ENCODE measurements at regions not wholly inside any gene's neighbourhood (a gene's known extent, or its start where the extent isn't known, plus 50 kb on each side); places are given as distances from the start of the nearest gene placed in this dataset.
"Not testable (repeated sequence)": the region's sequence is repeated elsewhere in the genome, so short reads cannot be mapped to it uniquely, and the experiment has no call there.

DNA sequence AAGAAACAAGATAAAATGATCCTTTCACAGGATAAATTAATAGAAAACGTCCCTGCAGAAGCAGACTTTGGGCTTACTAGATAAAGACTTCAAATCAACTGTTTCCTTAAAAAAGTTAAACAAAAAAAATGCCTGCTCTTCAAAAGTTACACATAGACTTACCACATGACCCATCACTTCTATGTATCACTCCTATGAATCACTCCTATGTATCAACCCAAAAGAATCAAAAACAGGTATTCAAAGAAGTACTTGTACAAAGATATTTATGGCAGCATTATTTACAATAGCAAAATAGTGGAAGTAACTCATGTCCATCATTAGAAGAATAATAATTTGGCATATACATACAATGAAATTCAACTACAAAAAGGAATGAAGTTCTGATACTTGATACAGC lies 56.3 kb upstream of the PRDM9 start:
- Histone ChIP-seq H3K4me3 (ENCODE audit: low read depth, low read length) (no peak overlapping the region), H3K27me3 (ENCODE audit: control insufficient read depth, insufficient read depth, low read length) (no peaks in the 10 kb centered on the region), H3K9me3 (ENCODE audit: control insufficient read depth, insufficient read depth, low read length) (peaks cover 5% of the 10 kb centered on the region; the same call in 1 of the 2 replicates)

DNA sequence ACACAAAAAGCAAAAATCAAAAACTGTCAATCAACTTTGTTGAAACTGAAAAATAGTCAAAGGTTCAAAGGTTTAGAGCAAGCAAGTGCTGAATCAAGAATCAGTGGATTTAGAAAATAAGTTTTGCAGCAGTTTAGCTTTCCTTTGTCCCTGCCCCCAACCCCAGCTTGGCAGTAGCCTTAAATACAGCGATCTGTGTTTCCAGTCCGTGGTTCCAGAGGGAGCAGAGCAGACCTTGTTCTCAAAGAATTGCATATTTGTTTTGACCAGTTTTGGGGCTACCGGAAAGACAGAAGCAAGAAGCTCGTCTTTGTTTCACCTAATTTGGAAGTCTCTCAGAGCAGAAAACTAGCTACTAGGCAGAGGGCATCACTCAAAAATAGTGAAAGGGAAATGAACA lies 57.2 kb upstream of the PRDM9 start:
- no peak overlapping the region for H3K27ac ChIP-seq (ENCODE audit: low read depth, low read length)

More for the DNA sequence above, 56.3 kb upstream of the PRDM9 start:
- no peak overlapping the region for H3K27ac ChIP-seq (ENCODE audit: low read depth, low read length)
- no peak overlapping the region for H3K9ac ChIP-seq (ENCODE audit: low read depth, low read length)
- H3K36me3 ChIP-seq (ENCODE audit: control insufficient read depth, insufficient read depth, low read length), result no peaks in the 10 kb centered on the region
- no peaks in the 10 kb centered on the region for H3K4me1 ChIP-seq (ENCODE audit: control insufficient read depth, insufficient read depth, low read length)

DNA sequence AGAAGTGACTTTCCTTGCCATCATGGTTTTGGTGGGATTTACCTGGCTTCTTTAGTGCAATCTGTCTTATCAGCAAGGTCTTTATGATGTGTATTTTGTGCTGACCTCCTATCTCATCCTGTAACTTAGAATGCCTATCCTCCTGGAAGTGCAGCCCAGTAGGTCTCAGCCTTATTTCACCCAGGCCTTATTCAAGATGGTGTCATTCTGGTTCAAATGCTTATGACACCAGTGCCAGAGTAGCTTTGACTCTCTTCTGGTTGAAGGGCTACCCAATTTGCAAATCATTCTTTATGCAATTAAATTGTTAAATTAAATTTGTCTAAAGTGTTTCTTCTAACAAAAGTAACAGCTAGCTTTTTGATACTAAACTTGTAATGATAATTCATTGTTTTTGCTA lies 58.8 kb upstream of the PRDM9 start:
- Histone ChIP-seq H3K9ac (ENCODE audit: low read depth, low read length) (no peak overlapping the region), H3K9me3 (ENCODE audit: control insufficient read depth, insufficient read depth, low read length) (no peaks in the 10 kb centered on the region), H3K4me1 (ENCODE audit: control insufficient read depth, insufficient read depth, low read length) (no peaks in the 10 kb centered on the region), H3K4me3 (ENCODE audit: low read depth, low read length) (no peak overlapping the region), H3K27me3 (ENCODE audit: control insufficient read depth, insufficient read depth, low read length) (no peaks in the 10 kb centered on the region), H3K36me3 (ENCODE audit: control insufficient read depth, insufficient read depth, low read length) (no peaks in the 10 kb centered on the region), H3K27ac (ENCODE audit: low read depth, low read length) (no peak overlapping the region)

More for the DNA sequence above, 57.2 kb upstream of the PRDM9 start:
- Histone ChIP-seq H3K9me3 (ENCODE audit: control insufficient read depth, insufficient read depth, low read length) (no peaks in the 10 kb centered on the region), H3K4me1 (ENCODE audit: control insufficient read depth, insufficient read depth, low read length) (no peaks in the 10 kb centered on the region), H3K4me3 (ENCODE audit: low read depth, low read length) (no peak overlapping the region), H3K36me3 (ENCODE audit: control insufficient read depth, insufficient read depth, low read length) (no peaks in the 10 kb centered on the region), H3K27me3 (ENCODE audit: control insufficient read depth, insufficient read depth, low read length) (no peaks in the 10 kb centered on the region), H3K9ac (ENCODE audit: low read depth, low read length) (no peak overlapping the region)

DNA sequence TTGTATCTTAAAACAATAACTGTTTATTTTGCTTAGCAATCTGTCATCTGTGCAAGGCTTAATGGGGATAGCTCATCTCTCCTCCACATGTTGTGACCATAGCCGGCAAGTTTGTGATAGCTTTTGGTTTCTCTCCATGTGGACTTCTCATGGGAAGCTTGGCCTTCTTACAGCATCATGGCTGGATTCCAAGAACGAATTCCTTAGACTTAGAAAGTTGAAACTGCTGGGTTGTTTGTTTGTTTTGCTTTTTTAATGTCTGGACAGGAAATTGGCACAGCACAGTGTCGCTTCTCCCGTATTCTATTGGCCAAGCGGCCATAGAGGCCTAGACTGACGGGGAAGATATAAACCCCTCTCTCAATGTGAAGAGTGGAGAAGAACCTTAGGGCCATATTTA lies 61.0 kb upstream of the PRDM9 start:
- Histone ChIP-seq H3K4me3 (ENCODE audit: low read depth, low read length) (no peak overlapping the region), H3K27me3 (ENCODE audit: control insufficient read depth, insufficient read depth, low read length) (no peaks in the 10 kb centered on the region), H3K9me3 (ENCODE audit: control insufficient read depth, insufficient read depth, low read length) (no peaks in the 10 kb centered on the region), H3K27ac (ENCODE audit: low read depth, low read length) (no peak overlapping the region), H3K4me1 (ENCODE audit: control insufficient read depth, insufficient read depth, low read length) (no peaks in the 10 kb centered on the region), H3K9ac (ENCODE audit: low read depth, low read length) (no peak overlapping the region), H3K36me3 (ENCODE audit: control insufficient read depth, insufficient read depth, low read length) (no peaks in the 10 kb centered on the region)

DNA sequence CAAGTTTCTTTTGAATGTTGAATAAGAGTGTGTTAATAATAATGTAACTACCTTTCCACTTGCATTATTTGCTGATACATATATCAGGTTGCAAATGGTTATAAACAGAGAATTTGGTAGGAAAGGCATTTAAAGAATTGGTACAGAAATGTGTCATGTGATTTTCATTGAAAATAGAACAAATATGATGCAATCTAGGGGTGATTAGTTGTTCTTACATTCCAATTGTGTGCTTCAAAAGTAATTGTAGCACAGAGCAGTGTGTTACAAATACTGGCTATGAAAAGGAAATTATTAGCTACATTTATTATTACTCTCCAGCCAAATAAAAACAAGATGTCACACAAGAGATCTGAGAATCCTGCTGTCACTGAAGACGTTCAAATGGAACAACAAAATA lies 61.8 kb upstream of the PRDM9 start:
- no peaks in the 10 kb centered on the region for H3K9me3 ChIP-seq (ENCODE audit: control insufficient read depth, insufficient read depth, low read length)
- H3K9ac ChIP-seq (ENCODE audit: low read depth, low read length), result no peak overlapping the region
- H3K4me3 ChIP-seq (ENCODE audit: low read depth, low read length), result no peak overlapping the region
- H3K36me3 ChIP-seq (ENCODE audit: control insufficient read depth, insufficient read depth, low read length), result no peaks in the 10 kb centered on the region
- H3K27me3 ChIP-seq (ENCODE audit: control insufficient read depth, insufficient read depth, low read length), result no peaks in the 10 kb centered on the region
- H3K4me1 ChIP-seq (ENCODE audit: control insufficient read depth, insufficient read depth, low read length), result no peaks in the 10 kb centered on the region
- H3K27ac ChIP-seq (ENCODE audit: low read depth, low read length), result no peak overlapping the region

DNA sequence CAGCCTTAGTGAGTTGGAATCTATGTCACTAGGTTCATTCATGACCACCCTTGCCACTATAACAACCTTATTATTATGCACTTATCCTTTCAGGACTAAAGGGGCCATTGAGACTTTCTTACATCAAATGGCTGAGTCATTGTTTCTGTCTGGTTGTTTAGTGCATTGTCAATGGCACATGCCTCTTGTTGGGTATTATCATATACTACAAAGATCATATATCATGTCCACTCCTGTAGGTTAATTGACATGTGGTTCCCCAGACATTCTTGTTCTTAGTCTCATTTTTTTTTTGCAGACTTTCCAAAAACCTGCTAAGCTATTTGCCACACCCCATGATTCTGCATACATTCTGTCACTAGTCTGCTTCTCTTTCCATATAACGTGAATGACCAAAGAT lies 66.7 kb upstream of the PRDM9 start:
- H3K9ac ChIP-seq (ENCODE audit: low read depth, low read length), result no peak overlapping the region
- no peak overlapping the region for H3K27ac ChIP-seq (ENCODE audit: low read depth, low read length)
- H3K4me3 ChIP-seq (ENCODE audit: low read depth, low read length), result no peak overlapping the region
- H3K36me3 ChIP-seq (ENCODE audit: control insufficient read depth, insufficient read depth, low read length), result no peaks in the 10 kb centered on the region
- no peaks in the 10 kb centered on the region for H3K27me3 ChIP-seq (ENCODE audit: control insufficient read depth, insufficient read depth, low read length)
- H3K9me3 ChIP-seq (ENCODE audit: control insufficient read depth, insufficient read depth, low read length), result no peaks in the 10 kb centered on the region
- H3K4me1 ChIP-seq (ENCODE audit: control insufficient read depth, insufficient read depth, low read length), result no peaks in the 10 kb centered on the region

DNA sequence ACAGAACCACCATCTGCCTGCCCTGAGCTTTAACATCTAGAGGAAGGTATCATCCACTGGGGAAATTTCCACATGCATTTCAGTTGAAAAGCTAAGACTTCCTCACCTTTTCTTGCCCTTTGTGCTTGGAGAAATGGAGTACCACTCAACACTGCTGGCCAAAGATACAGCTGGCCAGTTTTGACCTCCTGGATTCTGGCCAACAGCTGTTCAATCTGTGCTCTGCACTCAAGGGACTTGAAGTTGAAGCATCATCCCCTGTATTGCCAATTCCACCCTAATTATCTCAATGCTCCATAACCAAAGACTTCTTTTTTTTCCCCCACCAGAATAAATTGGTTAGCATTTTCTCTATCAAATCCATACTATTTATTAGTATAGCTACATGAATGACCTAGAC lies 70.4 kb upstream of the PRDM9 start:
- H3K27ac ChIP-seq (ENCODE audit: low read depth, low read length), result no peak overlapping the region
- no peak overlapping the region for H3K9ac ChIP-seq (ENCODE audit: low read depth, low read length)
- no peaks in the 10 kb centered on the region for H3K9me3 ChIP-seq (ENCODE audit: control insufficient read depth, insufficient read depth, low read length)
- H3K27me3 ChIP-seq (ENCODE audit: control insufficient read depth, insufficient read depth, low read length), result no peaks in the 10 kb centered on the region
- H3K36me3 ChIP-seq (ENCODE audit: control insufficient read depth, insufficient read depth, low read length), result no peaks in the 10 kb centered on the region
- H3K4me1 ChIP-seq (ENCODE audit: control insufficient read depth, insufficient read depth, low read length), result no peaks in the 10 kb centered on the region
- H3K4me3 ChIP-seq (ENCODE audit: low read depth, low read length), result no peak overlapping the region

DNA sequence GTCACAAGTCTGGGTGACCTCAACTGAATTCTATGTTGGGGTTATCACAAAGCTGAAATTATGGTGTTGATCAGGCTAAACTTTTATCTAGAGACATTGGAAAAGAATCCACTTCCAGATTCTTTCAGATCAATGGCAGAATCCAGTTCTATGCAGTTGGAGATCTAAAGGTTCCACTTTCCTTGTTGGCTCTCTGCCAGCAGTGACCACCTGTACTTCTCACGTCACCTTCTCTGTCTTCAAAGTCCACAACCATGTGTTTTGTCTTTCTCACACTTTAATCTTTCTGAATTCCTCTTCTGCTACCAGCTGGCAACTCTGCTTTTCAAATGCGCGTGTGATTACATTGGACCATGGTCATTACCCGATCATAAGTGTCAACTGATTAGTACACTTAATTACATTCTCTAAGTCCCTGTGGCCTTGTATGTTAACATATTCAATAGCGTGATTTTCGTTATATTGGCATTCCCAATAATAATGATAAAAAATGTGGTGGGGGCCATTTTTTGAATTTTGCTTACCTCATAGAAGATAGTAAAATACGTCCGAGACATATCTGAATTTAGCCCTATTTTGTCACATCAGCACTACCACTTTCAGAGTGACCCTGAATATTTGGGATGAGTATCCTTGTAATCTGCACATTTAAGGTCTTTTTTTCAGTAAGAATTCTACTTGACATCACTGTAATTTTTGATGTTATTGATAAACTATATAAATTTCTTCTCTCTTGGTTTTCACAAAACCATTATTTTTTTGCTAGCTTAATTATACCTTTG lies 73.7 kb upstream of the PRDM9 start:
- no peaks in the 10 kb centered on the region for H3K4me1 ChIP-seq (ENCODE audit: control insufficient read depth, insufficient read depth, low read length)
- H3K27me3 ChIP-seq (ENCODE audit: control insufficient read depth, insufficient read depth, low read length), result no peaks in the 10 kb centered on the region
- no peaks in the 10 kb centered on the region for H3K9me3 ChIP-seq (ENCODE audit: control insufficient read depth, insufficient read depth, low read length)
- H3K36me3 ChIP-seq (ENCODE audit: control insufficient read depth, insufficient read depth, low read length), result no peaks in the 10 kb centered on the region
- no peak overlapping the region for H3K4me3 ChIP-seq (ENCODE audit: low read depth, low read length)
- no peak overlapping the region for H3K9ac ChIP-seq (ENCODE audit: low read depth, low read length)
- no peak overlapping the region for H3K27ac ChIP-seq (ENCODE audit: low read depth, low read length)

DNA sequence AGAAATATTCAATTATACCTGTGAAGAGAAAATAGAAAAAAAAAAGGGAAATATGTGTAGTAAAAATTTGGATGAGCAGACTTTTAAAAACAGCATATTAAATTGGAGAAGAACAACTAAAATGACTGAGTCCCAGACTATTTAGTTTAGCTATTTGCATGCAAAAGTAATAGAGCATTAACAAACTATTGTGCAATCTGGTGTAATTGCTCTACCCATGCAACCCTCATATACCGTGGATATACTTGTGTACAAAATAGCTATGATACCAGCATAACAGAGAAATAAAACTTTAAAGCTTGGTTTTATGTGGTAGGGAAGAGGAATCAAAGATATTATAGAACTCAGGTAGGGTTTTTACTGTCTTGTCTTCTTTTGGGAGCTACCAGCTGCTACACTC lies 78.7 kb upstream of the PRDM9 start:
- H3K27ac ChIP-seq (ENCODE audit: low read depth, low read length), result no peak overlapping the region
- H3K4me3 ChIP-seq (ENCODE audit: low read depth, low read length), result no peak overlapping the region
- H3K9ac ChIP-seq (ENCODE audit: low read depth, low read length), result no peak overlapping the region
- H3K9me3 ChIP-seq (ENCODE audit: control insufficient read depth, insufficient read depth, low read length), result no peaks in the 10 kb centered on the region
- no peaks in the 10 kb centered on the region for H3K27me3 ChIP-seq (ENCODE audit: control insufficient read depth, insufficient read depth, low read length)
- H3K36me3 ChIP-seq (ENCODE audit: control insufficient read depth, insufficient read depth, low read length), result no peaks in the 10 kb centered on the region
- H3K4me1 ChIP-seq (ENCODE audit: control insufficient read depth, insufficient read depth, low read length), result peaks cover 11% of the 10 kb centered on the region; the same call in 1 of the 2 replicates

DNA sequence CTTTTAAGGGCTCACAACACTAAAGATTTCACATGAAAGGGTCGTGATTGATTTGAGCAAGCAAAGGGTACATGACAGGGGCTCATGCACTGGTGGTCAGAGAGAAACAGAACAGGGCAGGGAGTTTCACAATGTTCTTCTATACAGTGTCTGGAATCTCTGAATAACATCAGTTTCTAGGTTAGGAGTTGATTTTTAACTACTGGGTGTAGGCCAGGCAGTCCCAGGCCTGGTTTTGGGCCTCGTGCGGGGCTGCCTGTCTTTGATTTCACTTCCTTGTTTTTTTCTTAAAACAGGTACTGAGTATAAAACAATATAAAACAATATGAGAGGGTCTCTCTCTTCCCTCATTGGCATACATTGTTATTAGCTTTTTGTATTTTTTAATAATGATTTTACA lies 87.2 kb upstream of the PRDM9 start:
- not testable (repeated sequence) for H3K4me1 ChIP-seq (ENCODE audit: control insufficient read depth, insufficient read depth, low read length); H3K27ac ChIP-seq (ENCODE audit: low read depth, low read length); H3K9me3 ChIP-seq (ENCODE audit: control insufficient read depth, insufficient read depth, low read length); H3K9ac ChIP-seq (ENCODE audit: low read depth, low read length); H3K36me3 ChIP-seq (ENCODE audit: control insufficient read depth, insufficient read depth, low read length); H3K4me3 ChIP-seq (ENCODE audit: low read depth, low read length); H3K27me3 ChIP-seq (ENCODE audit: control insufficient read depth, insufficient read depth, low read length)

DNA sequence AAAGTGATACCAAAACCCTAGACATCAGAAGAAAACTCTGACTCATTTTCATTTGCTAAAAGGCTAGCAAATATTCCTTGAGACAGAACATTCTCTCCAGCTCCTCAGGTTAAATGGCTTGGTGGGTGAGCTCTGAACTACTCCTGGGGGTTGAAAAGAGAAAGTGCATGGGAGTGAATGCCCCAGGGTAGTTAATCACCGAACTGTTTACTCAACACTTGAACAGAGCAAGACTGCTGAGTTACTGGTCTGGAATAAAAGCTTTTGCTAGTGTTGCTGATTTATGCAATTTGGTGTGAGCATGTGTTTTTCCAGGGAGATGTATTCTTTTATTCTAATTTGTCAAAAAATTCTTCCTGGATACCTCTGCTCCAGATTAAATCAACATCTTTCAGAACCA lies 88.3 kb upstream of the PRDM9 start:
- peaks cover 10% of the 10 kb centered on the region for H3K9me3 ChIP-seq (ENCODE audit: control insufficient read depth, insufficient read depth, low read length)

More for the DNA sequence above, 88.3 kb upstream of the PRDM9 start:
- Histone ChIP-seq H3K27me3 (ENCODE audit: control insufficient read depth, insufficient read depth, low read length) (no peaks in the 10 kb centered on the region), H3K9ac (ENCODE audit: low read depth, low read length) (no peak overlapping the region), H3K4me3 (ENCODE audit: low read depth, low read length) (no peak overlapping the region), H3K4me1 (ENCODE audit: control insufficient read depth, insufficient read depth, low read length) (0 out of 2 replicates have a peak, but pooled peaks cover 7% of the 10 kb centered on the region), H3K27ac (ENCODE audit: low read depth, low read length) (no peak overlapping the region), H3K36me3 (ENCODE audit: control insufficient read depth, insufficient read depth, low read length) (no peaks in the 10 kb centered on the region)

Data from HUES48 (cell line).